NCI-H2227 treated with DMSO at 0.1 percent for 48 hours (cell line): ENCODE measurements at regions not wholly inside any gene's neighbourhood (a gene's known extent, or its start where the extent isn't known, plus 50 kb on each side); places are given as distances from the start of the nearest gene placed in this dataset.

Experiments
- DNase-seq: peaks from one replicate; lab custom pipeline; 2025; lab: John Stamatoyannopoulos, UW

DNA sequence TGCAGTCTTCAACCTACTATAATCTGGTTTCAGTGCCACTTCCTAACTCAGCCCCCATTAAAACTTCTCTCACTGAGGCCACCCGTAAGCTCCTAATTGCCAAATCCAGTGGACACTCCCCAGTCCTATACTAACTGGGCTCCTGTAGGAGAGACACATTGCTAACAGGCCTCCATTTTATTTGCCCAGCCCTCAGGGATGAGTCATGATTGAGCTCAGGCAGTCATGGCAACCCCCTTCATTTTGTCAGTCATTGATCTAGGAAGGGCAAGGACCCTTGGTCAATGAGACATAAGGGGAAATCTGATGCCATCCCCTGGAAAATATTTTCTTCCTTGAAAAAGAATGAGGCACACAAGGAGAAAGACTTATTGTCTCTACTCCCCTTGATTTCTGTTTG is 70.1 kb upstream of the HIF1A start:
- no peak for DNase-seq

DNA sequence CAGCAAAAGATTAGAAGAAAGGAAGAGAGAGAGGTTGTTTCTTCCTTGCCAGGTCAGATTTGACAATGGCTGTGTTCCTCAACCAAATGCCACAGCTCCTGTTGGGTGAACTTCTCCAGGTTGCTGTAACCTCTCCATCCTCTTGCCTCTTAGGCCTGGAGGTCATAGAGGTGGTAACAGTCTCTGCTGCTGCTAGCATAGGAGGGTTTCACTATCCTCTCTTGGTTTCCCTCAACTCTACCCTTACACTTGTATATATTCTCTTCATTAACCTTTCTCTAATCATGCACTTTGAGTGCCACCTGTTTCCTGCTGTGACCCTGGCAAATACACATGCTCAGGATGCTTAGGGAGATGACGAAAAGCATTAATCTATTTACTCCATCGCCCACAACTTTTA is 67.7 kb upstream of the HIF1A start:
- DNase-seq: no peak

DNA sequence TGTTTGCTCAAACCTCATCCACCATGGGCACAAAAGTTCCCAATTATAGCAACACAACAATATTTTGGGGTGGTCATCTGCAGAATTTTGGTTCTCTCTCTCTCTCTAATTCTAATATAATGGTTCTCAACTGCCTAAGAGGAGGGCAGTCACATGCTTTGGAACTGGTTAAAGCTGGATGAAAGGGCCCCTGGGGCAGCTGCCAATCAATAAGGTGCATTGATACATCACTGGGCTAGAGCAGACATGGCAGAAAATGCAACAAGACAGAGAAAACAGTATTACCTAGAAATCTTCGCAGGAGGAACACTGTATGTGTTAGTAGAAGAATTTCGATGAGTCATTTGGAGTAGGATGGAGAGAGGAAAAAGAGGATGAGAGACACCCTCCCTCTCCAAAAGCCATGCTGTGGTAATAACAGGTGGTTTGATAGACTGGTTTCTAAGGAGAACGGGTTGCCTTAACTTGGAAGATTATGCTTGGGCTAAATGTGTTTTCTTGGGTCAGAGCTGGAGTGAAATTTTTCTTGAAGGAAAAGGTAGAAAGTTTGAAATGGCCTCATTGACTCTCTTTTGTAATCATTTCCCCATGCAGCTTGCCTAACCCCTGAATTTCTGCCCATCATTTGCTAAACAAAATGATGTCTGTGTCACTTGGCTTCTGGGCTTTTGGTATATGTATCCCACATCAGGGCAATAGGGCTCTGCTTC is 67.1 kb upstream of the HIF1A start:
- no peak for DNase-seq

- no peak for DNase-seq
Measured at GRCh38 chr14:61630399-61631044, 64.8 kb upstream of the HIF1A start.

GRCh38 chr14:61631045-61631687 is 64.1 kb upstream of the HIF1A start:
- DNase-seq: no peak

- no peak for DNase-seq
Measured at GRCh38 chr14:61632401-61632800, 62.9 kb upstream of the HIF1A start.

DNA sequence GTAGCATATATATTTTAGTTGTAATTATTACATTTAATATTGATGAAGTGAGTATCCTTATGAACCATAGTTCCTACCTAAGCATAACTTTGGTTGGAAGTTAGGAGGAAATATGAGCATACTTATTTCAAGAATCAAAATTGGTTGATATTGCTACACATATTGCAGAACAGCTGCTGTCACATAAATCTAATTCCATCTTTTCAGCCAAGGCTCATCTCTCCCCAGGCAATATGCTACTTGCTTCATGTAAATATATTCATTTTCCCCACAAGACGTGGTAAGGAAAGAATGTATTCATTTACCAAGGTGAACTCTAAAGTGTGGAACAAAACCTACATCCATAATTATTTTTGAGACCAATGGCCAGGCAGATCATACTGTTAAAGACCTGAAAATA is 62.5 kb upstream of the HIF1A start:
- no peak for DNase-seq

GRCh38 chr14:61636291-61636690 is 59.0 kb upstream of the HIF1A start:
- DNase-seq: no peak

DNA sequence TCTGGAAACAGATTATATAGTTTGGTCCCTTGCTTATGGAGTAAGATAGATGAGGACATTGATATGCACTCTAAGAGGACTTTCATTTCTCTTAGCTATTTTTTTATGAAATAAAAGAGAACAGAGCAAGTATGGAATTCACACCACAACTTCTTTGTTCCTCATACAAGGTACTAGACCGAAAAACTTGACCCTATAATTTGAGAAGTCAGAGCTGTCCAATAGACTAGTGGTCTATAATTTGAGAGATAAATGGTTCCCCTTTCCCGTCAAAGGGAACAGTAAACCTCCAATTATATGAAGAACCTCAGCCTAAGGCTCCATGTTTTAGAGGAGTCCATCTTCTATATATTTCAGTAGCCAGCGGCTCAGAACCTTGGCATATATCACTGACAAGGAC is 58.5 kb upstream of the HIF1A start:
- no peak for DNase-seq

DNA sequence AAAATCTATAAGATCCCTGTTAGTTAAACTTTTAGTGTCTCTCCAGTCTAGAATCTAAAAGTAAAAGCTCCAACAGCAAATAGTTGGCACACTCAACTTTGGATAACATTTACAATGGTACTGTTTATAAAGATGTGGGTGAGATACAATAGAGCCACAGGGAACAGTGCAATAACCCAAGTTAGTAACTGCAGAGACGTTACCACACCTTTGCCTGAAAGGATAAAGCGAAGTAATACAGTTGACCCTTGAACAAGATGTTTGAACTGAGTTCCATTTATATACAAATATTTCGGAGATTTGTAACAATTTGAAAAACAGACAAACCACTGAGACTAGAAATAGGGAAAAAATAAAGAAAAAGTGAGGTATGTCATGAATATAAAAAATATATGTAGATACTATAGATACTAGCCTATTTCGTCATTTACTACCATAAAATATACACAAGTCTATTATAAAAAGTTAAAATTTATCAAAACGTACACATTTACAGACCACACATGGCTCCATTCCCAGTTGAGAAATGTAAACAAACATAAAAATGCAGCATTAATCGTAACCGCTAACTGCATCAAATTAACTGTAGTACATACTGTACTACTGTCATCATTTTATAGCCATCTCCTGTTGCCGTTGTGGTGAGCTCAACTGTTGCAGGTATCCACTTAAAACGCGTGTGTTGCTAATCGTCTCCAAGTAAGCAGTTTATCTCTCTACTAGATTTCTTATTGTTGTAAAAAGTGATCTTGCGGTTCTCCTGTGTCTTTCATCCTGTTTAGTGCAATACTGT is 56.5 kb upstream of the HIF1A start:
- DNase-seq: no peak

DNA sequence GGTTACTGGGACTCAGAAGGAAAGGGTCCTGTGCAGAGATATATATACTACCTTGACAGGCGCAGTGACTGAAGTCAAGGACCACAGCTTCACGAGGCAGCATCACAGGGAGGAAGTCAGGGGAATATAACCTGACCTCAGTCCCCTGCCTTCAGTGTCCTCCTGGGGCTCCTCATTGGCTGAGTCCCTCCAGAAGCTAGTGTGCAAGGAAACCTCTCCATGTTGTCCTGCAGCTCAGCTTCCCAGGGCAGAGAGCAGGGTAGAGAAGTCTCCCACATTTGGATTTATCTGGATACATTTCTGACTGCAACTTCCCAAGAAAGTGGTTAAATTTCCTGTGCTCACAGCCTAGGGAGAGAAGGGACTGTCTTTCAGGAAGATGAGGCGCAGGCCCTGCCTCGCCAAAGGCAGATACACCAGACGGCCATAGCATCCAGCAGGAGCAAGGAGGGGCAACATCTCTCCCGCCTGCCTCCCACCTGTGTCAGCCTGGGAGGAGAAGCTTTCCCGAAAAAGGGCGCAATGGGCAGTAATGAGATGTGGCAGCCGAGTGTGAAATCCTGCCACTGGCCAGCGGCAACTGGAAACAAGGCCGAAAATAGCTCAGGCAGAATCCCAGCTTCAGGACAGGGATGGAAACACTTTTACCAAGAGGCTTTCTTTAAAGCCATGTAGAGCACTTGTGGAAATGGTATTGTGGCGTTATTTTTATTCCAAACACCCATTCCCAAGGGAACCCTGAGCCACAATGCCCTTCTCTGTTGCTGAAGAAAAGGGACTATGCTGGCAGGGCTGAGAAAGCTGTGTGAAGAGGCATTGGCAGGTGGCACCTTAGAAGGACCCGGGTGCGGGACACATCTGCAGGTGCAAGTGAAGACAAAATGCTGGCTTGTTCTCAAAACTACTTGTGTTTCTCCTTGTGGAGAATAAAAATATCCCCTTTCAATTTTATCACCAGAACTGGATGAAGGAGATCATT is 54.9 kb upstream of the HIF1A start:
- DNase-seq: no peak

DNA sequence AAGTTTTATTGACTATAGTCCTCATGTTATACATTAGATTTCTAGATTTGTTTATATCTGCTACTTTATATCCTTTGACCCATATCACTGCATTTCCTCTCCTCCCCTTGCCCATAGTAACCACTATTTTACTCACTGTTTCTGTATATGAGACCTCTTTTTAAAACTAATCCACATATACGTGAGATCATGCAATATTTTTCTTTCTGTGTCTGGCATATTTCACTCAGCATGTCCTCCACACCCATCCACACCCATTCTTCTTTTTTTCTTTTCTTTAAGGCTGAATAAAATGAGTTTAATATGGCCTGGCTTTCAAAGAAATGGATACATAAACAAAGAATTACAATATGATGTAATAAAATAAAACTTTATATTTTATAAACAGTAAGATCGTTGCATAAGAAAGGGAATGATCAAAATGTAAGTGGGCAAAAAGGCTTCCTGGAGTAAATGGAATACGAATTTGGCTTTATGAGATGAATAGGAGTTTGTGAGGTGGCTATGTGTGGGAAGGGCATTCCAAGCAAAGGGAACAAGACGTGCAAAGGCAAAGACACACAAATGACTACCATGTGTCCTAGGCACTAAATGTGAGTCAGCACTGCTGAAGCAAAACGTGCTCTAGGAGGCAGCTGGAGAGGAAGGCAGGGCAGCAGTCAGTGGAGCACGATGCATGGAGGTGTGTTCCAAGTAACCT is 53.2 kb upstream of the HIF1A start:
- no peak for DNase-seq

DNA sequence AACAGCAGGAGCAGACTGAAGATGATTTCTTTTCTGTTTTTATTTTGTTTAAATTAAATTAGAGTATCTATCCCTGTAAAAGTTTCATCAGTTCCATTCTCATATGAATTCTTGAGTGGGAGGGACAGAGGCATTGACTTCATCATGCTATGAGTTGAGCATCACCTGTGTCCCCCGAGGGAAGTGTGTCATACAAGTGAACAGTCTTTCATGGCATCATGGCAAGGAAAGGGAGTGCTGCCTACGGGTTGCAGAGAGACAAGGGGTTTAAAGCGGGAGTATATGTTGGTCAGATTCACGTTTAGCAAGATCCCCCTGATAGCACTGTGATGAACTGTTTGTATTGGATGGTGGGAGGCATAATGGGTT is 52.7 kb upstream of the HIF1A start:
- no peak for DNase-seq

DNA sequence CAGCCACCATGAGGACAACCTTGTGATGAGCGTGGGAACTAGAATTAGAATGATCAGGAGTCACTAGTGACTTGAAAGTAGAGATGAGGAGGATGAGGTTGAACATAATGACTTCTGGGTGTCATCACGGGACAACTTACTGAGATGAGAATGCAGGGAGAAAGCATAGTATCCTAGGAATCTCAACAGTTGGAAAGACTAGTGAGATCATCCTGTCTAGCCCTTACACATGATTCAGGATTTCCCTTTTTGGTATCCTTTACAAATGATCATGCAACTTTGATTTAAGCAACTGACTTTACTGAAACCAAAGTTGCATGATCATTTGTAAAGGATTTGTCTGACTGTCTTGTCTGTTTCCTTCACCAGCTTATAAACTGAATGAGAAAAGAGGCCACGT is 51.8 kb upstream of the HIF1A start:
- DNase-seq: no peak

DNA sequence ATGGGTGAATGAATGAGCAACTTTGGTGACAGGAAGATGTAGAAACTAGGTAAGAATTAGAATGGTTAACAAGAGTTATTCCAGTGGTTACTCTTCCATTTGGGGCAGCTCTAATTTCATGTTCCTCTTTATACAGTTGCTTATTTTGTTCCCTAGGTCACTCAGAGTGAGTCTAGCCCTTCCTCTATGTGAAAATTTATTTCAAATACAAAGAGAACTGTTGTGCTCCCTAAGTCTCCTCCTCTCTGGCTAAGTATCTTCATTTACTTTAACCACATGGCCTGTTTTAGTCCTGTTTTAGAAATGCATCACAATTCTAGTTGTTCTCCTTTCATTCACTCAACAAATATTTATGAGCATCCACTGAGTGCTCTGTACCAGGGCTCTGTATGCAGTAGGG is 51.1 kb upstream of the HIF1A start:
- no peak for DNase-seq

DNA sequence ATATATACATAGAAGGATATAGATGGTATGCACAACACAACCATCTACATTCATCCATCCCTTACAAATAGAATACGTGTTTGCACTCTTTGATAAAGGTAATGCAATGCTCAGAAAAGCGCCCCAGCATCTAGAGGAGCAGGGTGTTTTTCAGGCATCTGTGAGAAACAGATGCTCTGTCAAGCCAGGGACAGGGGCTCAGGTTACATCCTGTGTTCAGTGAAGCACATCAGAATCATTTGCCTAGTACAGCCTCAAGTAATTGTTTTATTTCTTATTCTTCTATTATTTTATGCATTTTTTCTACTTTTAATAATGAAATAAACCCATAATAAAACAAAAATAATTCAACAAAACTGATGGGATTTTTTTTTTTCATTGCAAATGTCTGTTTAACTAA is 50.5 kb upstream of the HIF1A start:
- no peak for DNase-seq

DNA sequence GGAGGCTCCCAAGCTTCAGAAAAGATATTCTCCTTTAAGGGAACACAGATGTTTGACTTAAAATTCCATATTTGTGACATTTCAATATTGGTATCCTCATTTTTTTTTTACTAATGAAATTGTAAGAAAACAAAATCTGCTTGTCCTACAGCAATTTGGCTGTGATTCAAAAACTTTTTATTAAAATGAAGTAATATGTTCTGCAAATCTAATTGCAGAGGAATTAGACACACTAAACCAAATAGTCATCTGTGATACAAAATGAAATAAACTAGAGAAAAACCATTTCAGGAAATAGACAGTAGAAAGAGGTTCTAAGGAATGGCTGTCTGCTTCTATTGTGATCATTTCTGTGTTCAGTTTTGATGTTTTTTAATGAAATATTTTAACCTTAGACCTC is 50.1 kb upstream of the HIF1A start:
- no peak for DNase-seq
